H9 (cell line): ENCODE measurements at regions not wholly inside any gene's neighbourhood (a gene's known extent, or its start where the extent isn't known, plus 50 kb on each side); places are given as distances from the start of the nearest gene placed in this dataset.

ENCODE experiments used
- DNase-seq: peaks from one replicate; pipeline ENCODE4 v3.0.0-alpha.2; 2017
- H2AFZ ChIP-seq: one replicate; pipeline ENCODE4 v1.6.1; 2013; ENCODE audit warnings: mild to moderate bottlenecking, low read length, control low read depth, moderate library complexity
- H2AK5ac ChIP-seq: 2 replicates; pipeline ENCODE4 v1.6.1; 2013; ENCODE audit warnings: low read length, control low read depth, mixed read lengths; ENCODE audit not compliant: insufficient read length
- H2BK120ac ChIP-seq: one replicate; pipeline ENCODE4 v1.6.1; 2013; ENCODE audit warnings: low read depth, mild to moderate bottlenecking, low read length, control low read depth, inconsistent platforms; ENCODE audit not compliant: poor library complexity, severe bottlenecking
- H2BK12ac ChIP-seq: 2 replicates; pipeline ENCODE4 v1.6.1; 2013; ENCODE audit warnings: low read length, control low read depth, mixed read lengths, low read depth; ENCODE audit not compliant: insufficient read length
- H2BK15ac ChIP-seq: 2 replicates; pipeline ENCODE4 v1.6.1; 2013; ENCODE audit warnings: low read depth, low read length, control low read depth
- H2BK20ac ChIP-seq: one replicate; pipeline ENCODE4 v1.6.1; 2013; ENCODE audit warnings: low read depth, mild to moderate bottlenecking, low read length, control low read depth, inconsistent platforms; ENCODE audit not compliant: poor library complexity, severe bottlenecking
- H2BK5ac ChIP-seq: 2 replicates; pipeline ENCODE4 v1.6.1; 2013; ENCODE audit warnings: low read length, control low read depth, mixed read lengths; ENCODE audit not compliant: insufficient read length
- H3K14ac ChIP-seq: 2 replicates; pipeline ENCODE4 v1.6.1; 2013; ENCODE audit warnings: low read length, control low read depth; ENCODE audit not compliant: insufficient read depth
- H3K18ac ChIP-seq: 2 replicates; pipeline ENCODE4 v1.6.1; 2013; ENCODE audit warnings: low read depth, mild to moderate bottlenecking, mixed read lengths, low read length, control low read depth; ENCODE audit not compliant: insufficient read length
- H3K23ac ChIP-seq: 2 replicates; pipeline ENCODE4 v1.6.1; 2013; ENCODE audit warnings: low read length, control low read depth, mixed read lengths, low read depth; ENCODE audit not compliant: insufficient read length
- H3K23me2 ChIP-seq: 2 replicates; pipeline ENCODE4 v1.6.1; 2013; ENCODE audit warnings: low read depth, mild to moderate bottlenecking, mixed read lengths, low read length, control low read depth; ENCODE audit not compliant: insufficient read length, poor library complexity, severe bottlenecking
- H3K27ac ChIP-seq: 2 replicates; pipeline ENCODE4 v1.5.1; 2013; ENCODE audit warnings: low read length, control low read depth, mixed read lengths, low read depth; ENCODE audit not compliant: insufficient read length
- H3K27me3 ChIP-seq: 2 replicates; pipeline ENCODE4 v1.6.1; 2013; ENCODE audit warnings: low read length, control low read depth, inconsistent platforms; ENCODE audit not compliant: insufficient read depth
- H3K4ac ChIP-seq: 2 replicates; pipeline ENCODE4 v1.6.1; 2013; ENCODE audit warnings: low read depth, mild to moderate bottlenecking, control low read depth, inconsistent platforms, low read length, moderate library complexity
- H3K4me1 ChIP-seq: 2 replicates; pipeline ENCODE4 v1.6.1; 2013; ENCODE audit warnings: low read length, control low read depth, inconsistent platforms; ENCODE audit not compliant: insufficient read depth
- H3K4me2 ChIP-seq: 2 replicates; pipeline ENCODE4 v1.6.1; 2013; ENCODE audit warnings: low read length, control low read depth, mixed read lengths; ENCODE audit not compliant: insufficient read length, insufficient read depth
- H3K56ac ChIP-seq: 2 replicates; pipeline ENCODE4 v1.6.1; 2013; ENCODE audit warnings: low read depth, mild to moderate bottlenecking, mixed read lengths, low read length, control low read depth; ENCODE audit not compliant: insufficient read length
- H3K79me1 ChIP-seq: 2 replicates; pipeline ENCODE4 v1.6.1; 2013; ENCODE audit warnings: low read depth, mild to moderate bottlenecking, moderate library complexity, low read length, control low read depth, inconsistent platforms; ENCODE audit not compliant: insufficient read depth, poor library complexity, severe bottlenecking
- H3K79me2 ChIP-seq: 2 replicates; pipeline ENCODE4 v1.6.1; 2013; ENCODE audit warnings: low read length, control low read depth, inconsistent platforms; ENCODE audit not compliant: insufficient read depth
- H3K9ac ChIP-seq: 2 replicates; pipeline ENCODE4 v1.6.1; 2013; ENCODE audit warnings: low read length, control low read depth, mixed read lengths; ENCODE audit not compliant: insufficient read length; ENCODE audit errors: extremely low read depth
- H3K9me3 ChIP-seq: one replicate; pipeline ENCODE4 v1.6.1; 2013; ENCODE audit warnings: low read depth, low read length, inconsistent platforms; ENCODE audit not compliant: control insufficient read depth
- H3T11ph ChIP-seq: one replicate; pipeline ENCODE4 v1.6.1; 2013; ENCODE audit warnings: mild to moderate bottlenecking, low read length, control low read depth, inconsistent platforms
- H4K20me1 ChIP-seq: one replicate; pipeline ENCODE4 v1.6.1; 2013; ENCODE audit not compliant: control insufficient read depth, insufficient read length, insufficient read depth
- H4K5ac ChIP-seq: 2 replicates; pipeline ENCODE4 v1.6.1; 2013; ENCODE audit warnings: low read depth, mild to moderate bottlenecking, mixed read lengths, low read length, control low read depth; ENCODE audit not compliant: insufficient read length
- H4K8ac ChIP-seq: replicated peaks from 2 replicates; pipeline ENCODE4 v1.6.1; 2013; ENCODE audit warnings: low read length, control low read depth, mixed read lengths, low read depth; ENCODE audit not compliant: insufficient read length
- H4K91ac ChIP-seq: 2 replicates; pipeline ENCODE4 v1.6.1; 2013; ENCODE audit warnings: low read depth, mild to moderate bottlenecking, moderate library complexity, mixed read lengths, low read length, control low read depth; ENCODE audit not compliant: insufficient read length
- H3K27ac Mint-ChIP-seq, 3 experiments: 2 replicates in 2 of 3; 3 replicates in 1 of 3; pipeline ENCODE4 v1.8.0; 2020 to 2021; ENCODE audit warnings: mixed read lengths in 3 of 3, mild to moderate bottlenecking in 1 of 3, moderate library complexity in 1 of 3
- H3K27me3 Mint-ChIP-seq: 2 replicates; pipeline ENCODE4 v1.8.0; 2021; ENCODE audit warnings: low read depth, mild to moderate bottlenecking, moderate library complexity, mixed read lengths
- H3K36me3 Mint-ChIP-seq, 3 experiments: 2 replicates in 2 of 3; 3 replicates in 1 of 3; pipeline ENCODE4 v1.8.0; 2020 to 2021; ENCODE audit warnings: low read depth in 3 of 3, mixed read lengths in 3 of 3; ENCODE audit not compliant: insufficient read depth in 1 of 3
- H3K4me1 Mint-ChIP-seq, 2 experiments: 2 replicates each; pipeline ENCODE4 v1.8.0; 2020; ENCODE audit warnings: mixed read lengths in 2 of 2
- H3K4me3 Mint-ChIP-seq, 2 experiments: 2 replicates in 1 of 2; 3 replicates in 1 of 2; pipeline ENCODE4 v1.8.0; 2020 to 2021; ENCODE audit warnings: mild to moderate bottlenecking in 2 of 2, mixed read lengths in 2 of 2, moderate library complexity in 1 of 2
- H3K9me3 Mint-ChIP-seq, 2 experiments: 2 replicates in 1 of 2; 3 replicates in 1 of 2; pipeline ENCODE4 v1.8.0; 2020; ENCODE audit warnings: mild to moderate bottlenecking in 2 of 2, mixed read lengths in 2 of 2, moderate library complexity in 1 of 2
- WGBS: extraction: QIAGEN DNeasy Blood & Tissue Kit; methylation state at CpG from one replicate; pipeline ENCODE4 v1.1.7; 2013; ENCODE audit warnings: missing lambda C conversion rate, low lambda C conversion rate, mixed read lengths; ENCODE audit not compliant: insufficient read length; ENCODE audit errors: extremely low coverage; 5-methylcytosine and 5-hydroxymethylcytosine counted together
- TF ChIP-seq, protein P1 (sequence below): fragments of 200-600 bp; sonication (generic); conservative IDR thresholded peaks from 3 replicates; pipeline ENCODE4 v1.8.0; 2021; ENCODE audit warnings: antibody characterized with exemption, mild to moderate bottlenecking

DNA sequence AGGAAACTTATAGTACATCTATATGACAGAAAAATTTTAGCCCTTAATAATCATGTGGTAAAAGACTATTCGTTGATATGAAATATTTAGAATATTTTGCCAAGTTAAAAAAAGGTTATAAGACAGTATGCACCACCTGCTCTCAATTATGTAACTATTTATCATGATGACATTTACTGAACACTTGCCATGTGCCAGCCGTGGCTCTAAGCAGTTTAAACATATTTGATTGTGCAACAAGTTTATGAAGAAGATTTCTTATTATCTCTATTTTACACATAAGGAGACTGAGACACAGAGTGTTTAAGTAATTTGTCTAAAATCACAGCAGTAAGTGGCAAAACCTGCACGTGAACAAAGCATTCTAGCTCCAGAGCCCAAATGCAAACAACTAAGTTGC is 199.3 kb upstream of the JUN start:
- H3K27ac Mint-ChIP-seq, result no peak overlapping the region
- no peak for DNase-seq
- Histone ChIP-seq H2AK5ac (no peak overlapping the region), H2BK5ac (no peak overlapping the region), H3K23ac (no peak overlapping the region), H3K27me3 (no peaks in the 10 kb centered on the region), H2BK120ac (no peak overlapping the region), H3T11ph (no peak overlapping the region), H4K8ac (no peak overlapping the region), H3K4me2 (no peak overlapping the region), H4K5ac (no peak overlapping the region), H3K23me2 (no peaks in the 10 kb centered on the region), H4K91ac (no peak overlapping the region), H2BK20ac (no peak overlapping the region), H3K14ac (no peak overlapping the region), H3K56ac (no peak overlapping the region), H3K79me1 (no peaks in the 10 kb centered on the region), H3K9me3 (no peaks in the 10 kb centered on the region), H2BK12ac (no peak overlapping the region), H3K27ac (no peak overlapping the region), H3K79me2 (no peaks in the 10 kb centered on the region), H4K20me1 (no peaks in the 10 kb centered on the region), H2BK15ac (no peak overlapping the region), H3K9ac (no peak overlapping the region), H3K4me1 (peaks cover 10% of the 10 kb centered on the region), H3K18ac (no peak overlapping the region), H2AFZ (no peak overlapping the region), H3K4ac (no peak overlapping the region)
- peaks cover 21 to 25% of the 10 kb centered on the region in 2 experiments for H3K4me1 Mint-ChIP-seq
- no peaks in the 10 kb centered on the region; a peak in 1 of 7 replicates for H3K36me3 Mint-ChIP-seq
- H3K9me3 Mint-ChIP-seq, result no peaks in the 10 kb centered on the region; a peak in 1 of 5 replicates
- no peak overlapping the region for H3K4me3 Mint-ChIP-seq
- WGBS, result no CpG with 5 or more reads among the region's 3 CpGs
- TF ChIP-seq, protein P1, sequence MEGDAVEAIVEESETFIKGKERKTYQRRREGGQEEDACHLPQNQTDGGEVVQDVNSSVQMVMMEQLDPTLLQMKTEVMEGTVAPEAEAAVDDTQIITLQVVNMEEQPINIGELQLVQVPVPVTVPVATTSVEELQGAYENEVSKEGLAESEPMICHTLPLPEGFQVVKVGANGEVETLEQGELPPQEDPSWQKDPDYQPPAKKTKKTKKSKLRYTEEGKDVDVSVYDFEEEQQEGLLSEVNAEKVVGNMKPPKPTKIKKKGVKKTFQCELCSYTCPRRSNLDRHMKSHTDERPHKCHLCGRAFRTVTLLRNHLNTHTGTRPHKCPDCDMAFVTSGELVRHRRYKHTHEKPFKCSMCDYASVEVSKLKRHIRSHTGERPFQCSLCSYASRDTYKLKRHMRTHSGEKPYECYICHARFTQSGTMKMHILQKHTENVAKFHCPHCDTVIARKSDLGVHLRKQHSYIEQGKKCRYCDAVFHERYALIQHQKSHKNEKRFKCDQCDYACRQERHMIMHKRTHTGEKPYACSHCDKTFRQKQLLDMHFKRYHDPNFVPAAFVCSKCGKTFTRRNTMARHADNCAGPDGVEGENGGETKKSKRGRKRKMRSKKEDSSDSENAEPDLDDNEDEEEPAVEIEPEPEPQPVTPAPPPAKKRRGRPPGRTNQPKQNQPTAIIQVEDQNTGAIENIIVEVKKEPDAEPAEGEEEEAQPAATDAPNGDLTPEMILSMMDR, result no peak
- H3K27me3 Mint-ChIP-seq, result peaks cover 15% of the 10 kb centered on the region
